ENCODE measurements at regions not wholly inside any gene's neighbourhood (a gene's known extent, or its start where the extent isn't known, plus 50 kb on each side); places are given as distances from the start of the nearest gene placed in this dataset.
"Not testable (repeated sequence)": the region's sequence is repeated elsewhere in the genome, so short reads cannot be mapped to it uniquely, and the experiment has no call there.

GRCh38 chr16:31711344-31711845 is 162.2 kb upstream of the ZNF267 start:
- Histone ChIP-seq H3K27ac (ENCODE audit: low read depth, low read length, severe bottlenecking) (no peak overlapping the region), H3K4me1 (ENCODE audit: control insufficient read depth, insufficient read depth, low read length, poor library complexity, severe bottlenecking) (peaks cover 10% of the 10 kb centered on the region), H3K9me3 (ENCODE audit: control insufficient read depth, low read length) (no peaks in the 10 kb centered on the region), H3K36me3 (ENCODE audit: control insufficient read depth, insufficient read depth, low read length) (peaks cover 37% of the 10 kb centered on the region), H3K4me3 (ENCODE audit: extremely low read depth, insufficient read depth, low read length, poor library complexity, severe bottlenecking) (no peak overlapping the region)
- 84 to 90% methylated on average over 4 to 7 of the region's 7 CpGs for WGBS, 2 experiments (ENCODE audit: insufficient coverage in 2 of 2)

- peaks cover 34% of the 10 kb centered on the region for H3K36me3 ChIP-seq (ENCODE audit: control insufficient read depth, insufficient read depth, low read length)
- no peak overlapping the region for H3K4me3 ChIP-seq (ENCODE audit: extremely low read depth, insufficient read depth, low read length, poor library complexity, severe bottlenecking)
- H3K27ac ChIP-seq (ENCODE audit: low read depth, low read length, severe bottlenecking): no peak overlapping the region
- H3K9me3 ChIP-seq (ENCODE audit: control insufficient read depth, low read length): no peaks in the 10 kb centered on the region
- H3K4me1 ChIP-seq (ENCODE audit: control insufficient read depth, insufficient read depth, low read length, poor library complexity, severe bottlenecking): peaks cover 10% of the 10 kb centered on the region
- WGBS, 2 experiments (ENCODE audit: insufficient coverage in 2 of 2): 93% methylated on average over 8 of the region's 8 CpGs; no CpG with 5 or more reads in 1 of the 2 experiments
These were observed 161.5 kb upstream of the ZNF267 start for GRCh38 chr16:31712064-31712540.

- H3K27ac ChIP-seq (ENCODE audit: low read depth, low read length, severe bottlenecking): peak overlapping the region; percentile 99
- H3K9me3 ChIP-seq (ENCODE audit: control insufficient read depth, low read length): no peaks in the 10 kb centered on the region
- peaks cover 10% of the 10 kb centered on the region for H3K4me1 ChIP-seq (ENCODE audit: control insufficient read depth, insufficient read depth, low read length, poor library complexity, severe bottlenecking)
- H3K36me3 ChIP-seq (ENCODE audit: control insufficient read depth, insufficient read depth, low read length): peaks cover 33% of the 10 kb centered on the region
- WGBS, 2 experiments (ENCODE audit: insufficient coverage in 2 of 2): 0 to 1% methylated on average over 39 to 45 of the region's 59 CpGs
- H3K4me3 ChIP-seq (ENCODE audit: extremely low read depth, insufficient read depth, low read length, poor library complexity, severe bottlenecking): peak overlapping the region; percentile 80
These were observed 160.3 kb upstream of the ZNF267 start for GRCh38 chr16:31713071-31713944.

GRCh38 chr16:31713945-31714902 is 159.4 kb upstream of the ZNF267 start:
- WGBS, 2 experiments (ENCODE audit: insufficient coverage in 2 of 2): 61 to 73% methylated on average over 9 of the region's 12 CpGs
- H3K4me1 ChIP-seq (ENCODE audit: control insufficient read depth, insufficient read depth, low read length, poor library complexity, severe bottlenecking): peaks cover 10% of the 10 kb centered on the region
- H3K27ac ChIP-seq (ENCODE audit: low read depth, low read length, severe bottlenecking): peak overlapping the region; percentile 99
- no peaks in the 10 kb centered on the region for H3K9me3 ChIP-seq (ENCODE audit: control insufficient read depth, low read length)
- H3K4me3 ChIP-seq (ENCODE audit: extremely low read depth, insufficient read depth, low read length, poor library complexity, severe bottlenecking): peak overlapping the region; percentile 80
- peaks cover 41% of the 10 kb centered on the region for H3K36me3 ChIP-seq (ENCODE audit: control insufficient read depth, insufficient read depth, low read length)

- WGBS, 2 experiments (ENCODE audit: insufficient coverage in 2 of 2): 67 to 100% methylated on average over 1 to 2 of the region's 2 CpGs
These were observed 158.6 kb upstream of the ZNF267 start for GRCh38 chr16:31714903-31715504.

GRCh38 chr16:31715915-31716314 is 157.7 kb upstream of the ZNF267 start:
- no peaks in the 10 kb centered on the region for H3K9me3 ChIP-seq (ENCODE audit: control insufficient read depth, low read length)
- H3K4me1 ChIP-seq (ENCODE audit: control insufficient read depth, insufficient read depth, low read length, poor library complexity, severe bottlenecking): peaks cover 10% of the 10 kb centered on the region
- H3K4me3 ChIP-seq (ENCODE audit: extremely low read depth, insufficient read depth, low read length, poor library complexity, severe bottlenecking): no peak overlapping the region
- H3K27ac ChIP-seq (ENCODE audit: low read depth, low read length, severe bottlenecking): no peak overlapping the region
- peaks cover 43% of the 10 kb centered on the region for H3K36me3 ChIP-seq (ENCODE audit: control insufficient read depth, insufficient read depth, low read length)
- 83% methylated on average over 2 to 4 of the region's 4 CpGs for WGBS, 2 experiments (ENCODE audit: insufficient coverage in 2 of 2)

More at GRCh38 chr16:31714903-31715504, 158.6 kb upstream of the ZNF267 start:
- peak overlapping the region; percentile 80 for H3K4me3 ChIP-seq (ENCODE audit: extremely low read depth, insufficient read depth, low read length, poor library complexity, severe bottlenecking)
- no peaks in the 10 kb centered on the region for H3K9me3 ChIP-seq (ENCODE audit: control insufficient read depth, low read length)
- H3K36me3 ChIP-seq (ENCODE audit: control insufficient read depth, insufficient read depth, low read length): peaks cover 43% of the 10 kb centered on the region
- no peak overlapping the region for H3K27ac ChIP-seq (ENCODE audit: low read depth, low read length, severe bottlenecking)
- H3K4me1 ChIP-seq (ENCODE audit: control insufficient read depth, insufficient read depth, low read length, poor library complexity, severe bottlenecking): peaks cover 10% of the 10 kb centered on the region

- no peaks in the 10 kb centered on the region for H3K9me3 ChIP-seq (ENCODE audit: control insufficient read depth, low read length)
- peaks cover 10% of the 10 kb centered on the region for H3K4me1 ChIP-seq (ENCODE audit: control insufficient read depth, insufficient read depth, low read length, poor library complexity, severe bottlenecking)
- WGBS, 2 experiments (ENCODE audit: insufficient coverage in 2 of 2): 94 to 95% methylated on average over 2 of the region's 4 CpGs
- no peak overlapping the region for H3K4me3 ChIP-seq (ENCODE audit: extremely low read depth, insufficient read depth, low read length, poor library complexity, severe bottlenecking)
- peaks cover 62% of the 10 kb centered on the region for H3K36me3 ChIP-seq (ENCODE audit: control insufficient read depth, insufficient read depth, low read length)
- no peak overlapping the region for H3K27ac ChIP-seq (ENCODE audit: low read depth, low read length, severe bottlenecking)
These were observed 154.6 kb upstream of the ZNF267 start for GRCh38 chr16:31718998-31719397.

- H3K4me1 ChIP-seq (ENCODE audit: control insufficient read depth, insufficient read depth, low read length, poor library complexity, severe bottlenecking): no peaks in the 10 kb centered on the region
- no peak overlapping the region for H3K27ac ChIP-seq (ENCODE audit: low read depth, low read length, severe bottlenecking)
- no peaks in the 10 kb centered on the region for H3K9me3 ChIP-seq (ENCODE audit: control insufficient read depth, low read length)
- no peak overlapping the region for H3K4me3 ChIP-seq (ENCODE audit: extremely low read depth, insufficient read depth, low read length, poor library complexity, severe bottlenecking)
- H3K36me3 ChIP-seq (ENCODE audit: control insufficient read depth, insufficient read depth, low read length): peaks cover 58% of the 10 kb centered on the region
These were observed 146.1 kb upstream of the ZNF267 start for GRCh38 chr16:31727553-31727952.

GRCh38 chr16:31734265-31734664 is 139.3 kb upstream of the ZNF267 start:
- H3K27ac ChIP-seq (ENCODE audit: low read depth, low read length, severe bottlenecking): no peak overlapping the region
- 94 to 95% methylated on average over 2 of the region's 3 CpGs for WGBS, 2 experiments (ENCODE audit: insufficient coverage in 2 of 2)
- H3K4me3 ChIP-seq (ENCODE audit: extremely low read depth, insufficient read depth, low read length, poor library complexity, severe bottlenecking): no peak overlapping the region
- peaks cover 2% of the 10 kb centered on the region for H3K9me3 ChIP-seq (ENCODE audit: control insufficient read depth, low read length)
- peaks cover 45% of the 10 kb centered on the region for H3K36me3 ChIP-seq (ENCODE audit: control insufficient read depth, insufficient read depth, low read length)
- no peaks in the 10 kb centered on the region for H3K4me1 ChIP-seq (ENCODE audit: control insufficient read depth, insufficient read depth, low read length, poor library complexity, severe bottlenecking)

GRCh38 chr16:31745098-31745497 is 128.5 kb upstream of the ZNF267 start:
- not testable (repeated sequence) for H3K4me3 ChIP-seq (ENCODE audit: extremely low read depth, insufficient read depth, low read length, poor library complexity, severe bottlenecking); H3K27ac ChIP-seq (ENCODE audit: low read depth, low read length, severe bottlenecking); H3K4me1 ChIP-seq (ENCODE audit: control insufficient read depth, insufficient read depth, low read length, poor library complexity, severe bottlenecking)
- Histone ChIP-seq H3K36me3 (ENCODE audit: control insufficient read depth, insufficient read depth, low read length) (peaks cover 22% of the 10 kb centered on the region), H3K9me3 (ENCODE audit: control insufficient read depth, low read length) (peaks cover 52% of the 10 kb centered on the region)
